ENCODE measurements at regions not wholly inside any gene's neighbourhood (a gene's known extent, or its start where the extent isn't known, plus 50 kb on each side); places are given as distances from the start of the nearest gene placed in this dataset.

GRCh38 chrX:110954428-110955100 is 141.4 kb upstream of the PAK3 start:
- Histone ChIP-seq H3K9ac (ENCODE audit: low read depth in 1 of 2, low read length in 2 of 2) (no peak overlapping the region), H3K27ac (ENCODE audit: low read depth in 1 of 2, low read length in 2 of 2) (no peak overlapping the region), H3K9me3 (ENCODE audit: control insufficient read depth in 4 of 4, low read length in 3 of 4) (no peaks in the 10 kb centered on the region), H3K27me3 (ENCODE audit: control insufficient read depth in 4 of 4, insufficient read depth in 4 of 4, low read length in 3 of 4) (peaks cover 0 to 2% (median 0%) of the 10 kb centered on the region in 4 donors), H3K36me3 (ENCODE audit: control insufficient read depth in 4 of 4, insufficient read depth in 3 of 4, low read depth in 1 of 4, low read length in 3 of 4) (no peaks in the 10 kb centered on the region), H3K4me3 (ENCODE audit: low read depth in 1 of 3, low read length in 3 of 3) (no peak overlapping the region), H3K4me1 (ENCODE audit: control insufficient read depth in 4 of 4, insufficient read depth in 4 of 4, low read length in 3 of 4) (no peaks in the 10 kb centered on the region)
- no peak for TF ChIP-seq FOXA1 (IDR thresholded peaks at IDR 0.05)
- TF ChIP-seq YY1 (IDR thresholded peaks at IDR 0.05): no peak
- no peak for TF ChIP-seq MAX (IDR thresholded peaks at IDR 0.05)
- TF ChIP-seq ZBTB33 (IDR thresholded peaks at IDR 0.05): no peak
- no peak for TF ChIP-seq HNF4A (conservative IDR thresholded peaks at IDR 0.05)
- TF ChIP-seq NR2F2 (IDR thresholded peaks at IDR 0.05): no peak
- TF ChIP-seq ATF3 (IDR thresholded peaks at IDR 0.05): no peak
- no peak for TF ChIP-seq FOXA2 (IDR thresholded peaks at IDR 0.05)
- no peak for TF ChIP-seq JUND (IDR thresholded peaks at IDR 0.05)
- no peak for TF ChIP-seq RXRA (IDR thresholded peaks at IDR 0.05)
- TF ChIP-seq EGR1 (IDR thresholded peaks at IDR 0.05; ENCODE audit: low read depth in 2 of 2): no peak
- TF ChIP-seq TAF1 (conservative IDR thresholded peaks at IDR 0.05): no peak
- no peak for TF ChIP-seq HNF4G (IDR thresholded peaks at IDR 0.05)
- TF ChIP-seq SP1 (IDR thresholded peaks at IDR 0.05): no peak
- no peak for TF ChIP-seq GABPA (IDR thresholded peaks at IDR 0.05 in 1 of 2, conservative IDR thresholded peaks at IDR 0.05 in 1 of 2)
- TF ChIP-seq CTCF (IDR thresholded peaks at IDR 0.05; ENCODE audit: low read depth, low read length, missing input control): no peak
- no peak for TF ChIP-seq RAD21 (IDR thresholded peaks at IDR 0.05)
- no peak for TF ChIP-seq REST (IDR thresholded peaks at IDR 0.05)
- no peak for DNase-seq (ENCODE audit: low spot score)
